A549 (cell line): ENCODE measurements at regions not wholly inside any gene's neighbourhood (a gene's known extent, or its start where the extent isn't known, plus 50 kb on each side); places are given as distances from the start of the nearest gene placed in this dataset.

Experiments used
- ATAC-seq, 2 experiments: fragments of 200-7000 bp in 1 of 2; fragments of >200 bp in 1 of 2; cut with Nextera tagmentation in 1 of 2; cut with Tn5 transposase in 1 of 2; 3 replicates each; pipeline versions ENCODE4 v1.8.0 to v1.9.1; 2018 to 2020; ENCODE audit warnings: mild to moderate bottlenecking in 1 of 2, moderate library complexity in 1 of 2
- CTCF ChIA-PET: fragments of 300-600 bp; sonication (Branson Sonifier 250); formaldehyde crosslinking; extraction: SDS; loops from one replicate; lab custom pipeline; 2021; ENCODE audit warnings: antibody characterized with exemption, inconsistent platforms; lab: Yijun Ruan, JAX
- POLR2A ChIA-PET: fragments of 350-600 bp; formaldehyde crosslinking; extraction: SDS; loops from one replicate; lab custom pipeline; 2021; ENCODE audit warnings: antibody characterized with exemption, inconsistent platforms; lab: Yijun Ruan, JAX
- DNase-seq, 2 experiments: peaks; one replicate each; pipeline versions ENCODE4 v3.0.0 to v3.0.0-alpha.2; 2011 to 2016; ENCODE audit warnings: low read depth in 1 of 2, low spot score in 1 of 2
- FAIRE-seq: peaks from 2 replicates; lab custom pipeline; 2011; peaks lifted over from hg19 to GRCh38; lab: Jason Lieb, UNC
- H3K27ac ChIP-seq, 2 experiments: fragments of >200 bp; sonication (Bioruptor Twin); formaldehyde crosslinking; 3 replicates each; pipeline ENCODE4 v1.5.1; 2016 to 2017
- H3K4me1 ChIP-seq: fragments of >200 bp; sonication (Bioruptor Twin); formaldehyde crosslinking; 3 replicates; pipeline ENCODE4 v1.6.1; 2016
- H3K4me2 ChIP-seq: fragments of >200 bp; sonication (Bioruptor Twin); formaldehyde crosslinking; 3 replicates; pipeline ENCODE4 v1.6.1; 2016
- H3K4me3 ChIP-seq: fragments of >200 bp; sonication (Bioruptor Twin); formaldehyde crosslinking; 3 replicates; pipeline ENCODE4 v1.5.1; 2016
- H3K9me3 ChIP-seq: fragments of >200 bp; sonication (Bioruptor Twin); formaldehyde crosslinking; 3 replicates; pipeline ENCODE4 v1.6.1; 2016
- BHLHE40 ChIP-seq: IDR thresholded peaks from 2 replicates; pipeline ENCODE4 v1.6.1; 2012; ENCODE audit warnings: low read depth, low read length, inconsistent platforms
- CEBPB ChIP-seq, 2 experiments: fragments of >200 bp in 1 of 2; sonication (Bioruptor Twin) in 1 of 2; formaldehyde crosslinking in 1 of 2; IDR thresholded peaks; 2 replicates each; pipeline ENCODE4 v1.6.1; 2012 to 2016
- CHD2 ChIP-seq: fragments of 150-350 bp; IDR thresholded peaks from 2 replicates; pipeline ENCODE4 v1.6.1; 2014; ENCODE audit warnings: low read length; ENCODE audit not compliant: partially characterized antibody
- CHD4 ChIP-seq: fragments of 200-600 bp; sonication (generic); IDR thresholded peaks from 2 replicates; pipeline ENCODE4 v1.6.1; 2016; ENCODE audit warnings: antibody characterized with exemption, mild to moderate bottlenecking, borderline replicate concordance
- EHF ChIP-seq: fragments of 250-450 bp; sonication (Bioruptor Pico); IDR thresholded peaks from 2 replicates; pipeline ENCODE4 v1.5.0; 2020; ENCODE audit warnings: mild to moderate bottlenecking
- FOSB ChIP-seq: fragments of 250-450 bp; sonication (Bioruptor Pico); IDR thresholded peaks from 2 replicates; pipeline ENCODE4 v1.5.0; 2020; ENCODE audit warnings: mild to moderate bottlenecking, moderate library complexity
- FOSL2 ChIP-seq, 2 experiments: fragments of 450-650 bp in 1 of 2; fragments of >200 bp in 1 of 2; sonication (Bioruptor Twin) in 1 of 2; formaldehyde crosslinking; IDR thresholded peaks; 2 replicates each; pipeline versions ENCODE4 v1.5.0 to v1.6.1; 2016 to 2020; ENCODE audit warnings: mild to moderate bottlenecking in 1 of 2, moderate library complexity in 1 of 2
- FOXS1 ChIP-seq: fragments of 250-450 bp; sonication (Bioruptor Pico); IDR thresholded peaks from 2 replicates; pipeline ENCODE4 v1.5.0; 2020; ENCODE audit warnings: mild to moderate bottlenecking, moderate library complexity
- HDAC2 ChIP-seq: fragments of 200-600 bp; sonication (generic); IDR thresholded peaks from 2 replicates; pipeline ENCODE4 v1.6.1; 2016
- HOXA7 ChIP-seq: fragments of 250-450 bp; sonication (Bioruptor Pico); IDR thresholded peaks from 2 replicates; pipeline ENCODE4 v1.5.0; 2020; ENCODE audit warnings: mild to moderate bottlenecking, moderate library complexity
- HOXB5 ChIP-seq: fragments of 250-450 bp; sonication (Bioruptor Pico); IDR thresholded peaks from 2 replicates; pipeline ENCODE4 v1.5.0; 2020; ENCODE audit warnings: mild to moderate bottlenecking, moderate library complexity
- JUN ChIP-seq, 2 experiments: fragments of >200 bp; sonication (Bioruptor Twin); formaldehyde crosslinking; IDR thresholded peaks; 2 replicates in 1 of 2; 3 replicates in 1 of 2; pipeline ENCODE4 v1.6.1; 2016 to 2017
- JUNB ChIP-seq: fragments of >200 bp; sonication (Bioruptor Twin); formaldehyde crosslinking; IDR thresholded peaks from 2 replicates; pipeline ENCODE4 v1.6.1; 2016
- KDM5A ChIP-seq: fragments of 200-600 bp; sonication (generic); IDR thresholded peaks from 2 replicates; pipeline ENCODE4 v1.6.1; 2016; ENCODE audit warnings: antibody characterized with exemption, mild to moderate bottlenecking
- MAZ ChIP-seq: fragments of 150-350 bp; IDR thresholded peaks from 2 replicates; pipeline ENCODE4 v1.6.1; 2014; ENCODE audit warnings: antibody characterized with exemption, low read depth, low read length, borderline replicate concordance
- MYC ChIP-seq: IDR thresholded peaks from 2 replicates; pipeline ENCODE4 v1.6.1; 2012; ENCODE audit warnings: mild to moderate bottlenecking, inconsistent platforms, low read length, improper control_type of control experiment, borderline replicate concordance
- NFE2L2 ChIP-seq: fragments of 150-350 bp; conservative IDR thresholded peaks from 2 replicates; pipeline ENCODE4 v1.6.1; 2014; ENCODE audit warnings: low read length
- PHF8 ChIP-seq: fragments of 200-600 bp; sonication (generic); IDR thresholded peaks from 2 replicates; pipeline ENCODE4 v1.6.1; 2016; ENCODE audit warnings: low read depth, mild to moderate bottlenecking, antibody characterized with exemption, moderate library complexity, borderline replicate concordance
- RARB ChIP-seq: fragments of 250-450 bp; sonication (Bioruptor Pico); IDR thresholded peaks from 2 replicates; pipeline ENCODE4 v1.8.0; 2021; ENCODE audit warnings: mild to moderate bottlenecking, moderate library complexity
- RCOR1 ChIP-seq: fragments of 150-350 bp; IDR thresholded peaks from 2 replicates; pipeline ENCODE4 v1.6.1; 2014; ENCODE audit warnings: antibody characterized with exemption, low read length, low read depth
- RNF2 ChIP-seq: fragments of 200-600 bp; sonication (generic); IDR thresholded peaks from 2 replicates; pipeline ENCODE4 v1.6.1; 2016; ENCODE audit warnings: low read depth, mild to moderate bottlenecking, antibody characterized with exemption, moderate library complexity, borderline replicate concordance
- SMC3 ChIP-seq: fragments of >200 bp; sonication (Bioruptor Twin); formaldehyde crosslinking; IDR thresholded peaks from 3 replicates; pipeline ENCODE4 v1.6.1; 2018; ENCODE audit warnings: inconsistent platforms
- ZFP36 ChIP-seq: fragments of 450-650 bp; IDR thresholded peaks from 2 replicates; pipeline ENCODE4 v1.6.1; 2014; ENCODE audit warnings: borderline replicate concordance; ENCODE audit not compliant: partially characterized antibody
- WGBS: methylation state at CpG from one replicate; pipeline ENCODE4 v1.1.6; 2017; ENCODE audit errors: missing lambda C conversion rate; 5-methylcytosine and 5-hydroxymethylcytosine counted together
- TF ChIP-seq, protein P1 (sequence below): IDR thresholded peaks from 2 replicates; pipeline ENCODE4 v1.6.1; 2012
- TF ChIP-seq, protein P2 (sequence below): fragments of 450-650 bp; IDR thresholded peaks from 2 replicates; pipeline ENCODE4 v1.6.1; 2014; ENCODE audit warnings: antibody characterized with exemption
- TF ChIP-seq, protein P3 (sequence below): fragments of 200-600 bp; sonication (generic); IDR thresholded peaks from 2 replicates; pipeline ENCODE4 v1.6.1; 2016; ENCODE audit warnings: antibody characterized with exemption, mild to moderate bottlenecking, moderate library complexity
- TF ChIP-seq, protein P4 (sequence below): fragments of 250-450 bp; sonication (Bioruptor Pico); IDR thresholded peaks from 2 replicates; pipeline ENCODE4 v1.5.0; 2021; ENCODE audit warnings: mild to moderate bottlenecking, moderate library complexity, borderline replicate concordance
- TF ChIP-seq, protein P5 (sequence below): fragments of 250-450 bp; sonication (Bioruptor Pico); IDR thresholded peaks from 2 replicates; pipeline ENCODE4 v1.5.0; 2020; ENCODE audit warnings: low read depth, mild to moderate bottlenecking, moderate library complexity

DNA sequence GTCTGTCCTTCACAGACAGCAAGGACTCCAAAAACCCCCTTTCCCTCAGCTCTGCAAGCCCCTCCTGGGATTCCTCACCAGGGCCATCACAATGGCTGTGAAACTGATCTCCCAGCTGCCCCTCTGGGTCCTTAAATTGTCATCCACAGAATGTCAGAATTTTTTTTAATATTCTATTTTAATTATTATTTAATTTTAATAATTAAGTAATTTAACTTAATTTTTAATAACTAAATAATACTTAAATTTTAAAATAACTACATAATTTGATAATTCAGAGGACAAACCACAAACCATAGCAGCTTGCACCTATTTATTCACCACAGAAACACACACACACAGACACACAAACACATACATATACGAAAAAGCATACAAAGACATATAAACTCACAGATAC, 565.8 kb upstream of the COBL start:
- no peak overlapping the region for H3K4me2 ChIP-seq
- TF ChIP-seq ZFP36 (no peak), FOSB (CRISPR knock-in tag) (no peak), HDAC2 (no peak), NFE2L2 (no peak), MAZ (no peak), CHD2 (no peak), EHF (CRISPR knock-in tag) (no peak), MYC (no peak)
- TF ChIP-seq, protein P1, sequence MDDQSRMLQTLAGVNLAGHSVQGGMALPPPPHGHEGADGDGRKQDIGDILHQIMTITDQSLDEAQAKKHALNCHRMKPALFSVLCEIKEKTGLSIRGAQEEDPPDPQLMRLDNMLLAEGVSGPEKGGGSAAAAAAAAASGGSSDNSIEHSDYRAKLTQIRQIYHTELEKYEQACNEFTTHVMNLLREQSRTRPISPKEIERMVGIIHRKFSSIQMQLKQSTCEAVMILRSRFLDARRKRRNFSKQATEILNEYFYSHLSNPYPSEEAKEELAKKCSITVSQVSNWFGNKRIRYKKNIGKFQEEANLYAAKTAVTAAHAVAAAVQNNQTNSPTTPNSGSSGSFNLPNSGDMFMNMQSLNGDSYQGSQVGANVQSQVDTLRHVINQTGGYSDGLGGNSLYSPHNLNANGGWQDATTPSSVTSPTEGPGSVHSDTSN, result no peak
- TF ChIP-seq, protein P2, sequence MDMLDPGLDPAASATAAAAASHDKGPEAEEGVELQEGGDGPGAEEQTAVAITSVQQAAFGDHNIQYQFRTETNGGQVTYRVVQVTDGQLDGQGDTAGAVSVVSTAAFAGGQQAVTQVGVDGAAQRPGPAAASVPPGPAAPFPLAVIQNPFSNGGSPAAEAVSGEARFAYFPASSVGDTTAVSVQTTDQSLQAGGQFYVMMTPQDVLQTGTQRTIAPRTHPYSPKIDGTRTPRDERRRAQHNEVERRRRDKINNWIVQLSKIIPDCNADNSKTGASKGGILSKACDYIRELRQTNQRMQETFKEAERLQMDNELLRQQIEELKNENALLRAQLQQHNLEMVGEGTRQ, result no peak
- 0% methylated on average over 1 of the region's 1 CpG for WGBS

DNA sequence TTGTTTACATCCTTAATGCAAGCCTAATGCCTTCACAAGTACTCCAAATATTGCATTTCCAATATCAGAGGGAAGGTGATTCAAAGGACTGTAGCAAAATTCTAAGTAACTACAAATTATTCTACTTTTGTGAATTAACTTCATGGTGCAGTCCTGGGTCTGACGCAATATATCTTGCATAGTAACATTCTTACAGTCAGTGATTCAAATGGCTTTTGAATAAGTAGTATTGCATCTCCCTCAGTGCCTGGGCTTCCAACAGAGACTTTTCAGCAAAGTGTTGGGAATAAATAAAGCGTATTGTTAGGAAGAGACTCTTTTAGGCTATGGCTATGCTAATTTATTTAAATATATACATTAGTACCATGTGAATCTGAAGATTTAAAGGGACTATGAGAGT, 564.7 kb upstream of the COBL start:
- POLR2A ChIA-PET, result no interaction called here
- H3K9me3 ChIP-seq, result no peaks in the 10 kb centered on the region
- no peak overlapping the region for H3K27ac ChIP-seq
- no peak overlapping the region for H3K4me2 ChIP-seq
- ATAC-seq (no peak), DNase-seq (no peak), FAIRE-seq (no peak)
- CTCF ChIA-PET, result interaction anchor here (0.9 to 1.1 kb wide), 2 partner anchors 16 to 22 kb away, joined by 3 read pairs; no protein-coding TSS in a partner anchor
- TF ChIP-seq PHF8, result no peak
- TF ChIP-seq RARB, result no peak
- no peak for TF ChIP-seq JUN (IDR thresholded peaks at IDR 0.05)
- TF ChIP-seq, protein P3, sequence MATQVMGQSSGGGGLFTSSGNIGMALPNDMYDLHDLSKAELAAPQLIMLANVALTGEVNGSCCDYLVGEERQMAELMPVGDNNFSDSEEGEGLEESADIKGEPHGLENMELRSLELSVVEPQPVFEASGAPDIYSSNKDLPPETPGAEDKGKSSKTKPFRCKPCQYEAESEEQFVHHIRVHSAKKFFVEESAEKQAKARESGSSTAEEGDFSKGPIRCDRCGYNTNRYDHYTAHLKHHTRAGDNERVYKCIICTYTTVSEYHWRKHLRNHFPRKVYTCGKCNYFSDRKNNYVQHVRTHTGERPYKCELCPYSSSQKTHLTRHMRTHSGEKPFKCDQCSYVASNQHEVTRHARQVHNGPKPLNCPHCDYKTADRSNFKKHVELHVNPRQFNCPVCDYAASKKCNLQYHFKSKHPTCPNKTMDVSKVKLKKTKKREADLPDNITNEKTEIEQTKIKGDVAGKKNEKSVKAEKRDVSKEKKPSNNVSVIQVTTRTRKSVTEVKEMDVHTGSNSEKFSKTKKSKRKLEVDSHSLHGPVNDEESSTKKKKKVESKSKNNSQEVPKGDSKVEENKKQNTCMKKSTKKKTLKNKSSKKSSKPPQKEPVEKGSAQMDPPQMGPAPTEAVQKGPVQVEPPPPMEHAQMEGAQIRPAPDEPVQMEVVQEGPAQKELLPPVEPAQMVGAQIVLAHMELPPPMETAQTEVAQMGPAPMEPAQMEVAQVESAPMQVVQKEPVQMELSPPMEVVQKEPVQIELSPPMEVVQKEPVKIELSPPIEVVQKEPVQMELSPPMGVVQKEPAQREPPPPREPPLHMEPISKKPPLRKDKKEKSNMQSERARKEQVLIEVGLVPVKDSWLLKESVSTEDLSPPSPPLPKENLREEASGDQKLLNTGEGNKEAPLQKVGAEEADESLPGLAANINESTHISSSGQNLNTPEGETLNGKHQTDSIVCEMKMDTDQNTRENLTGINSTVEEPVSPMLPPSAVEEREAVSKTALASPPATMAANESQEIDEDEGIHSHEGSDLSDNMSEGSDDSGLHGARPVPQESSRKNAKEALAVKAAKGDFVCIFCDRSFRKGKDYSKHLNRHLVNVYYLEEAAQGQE, result no peak
- no peak for TF ChIP-seq FOXS1
- no peak for TF ChIP-seq RCOR1
- TF ChIP-seq RNF2, result no peak
- TF ChIP-seq, protein P4, sequence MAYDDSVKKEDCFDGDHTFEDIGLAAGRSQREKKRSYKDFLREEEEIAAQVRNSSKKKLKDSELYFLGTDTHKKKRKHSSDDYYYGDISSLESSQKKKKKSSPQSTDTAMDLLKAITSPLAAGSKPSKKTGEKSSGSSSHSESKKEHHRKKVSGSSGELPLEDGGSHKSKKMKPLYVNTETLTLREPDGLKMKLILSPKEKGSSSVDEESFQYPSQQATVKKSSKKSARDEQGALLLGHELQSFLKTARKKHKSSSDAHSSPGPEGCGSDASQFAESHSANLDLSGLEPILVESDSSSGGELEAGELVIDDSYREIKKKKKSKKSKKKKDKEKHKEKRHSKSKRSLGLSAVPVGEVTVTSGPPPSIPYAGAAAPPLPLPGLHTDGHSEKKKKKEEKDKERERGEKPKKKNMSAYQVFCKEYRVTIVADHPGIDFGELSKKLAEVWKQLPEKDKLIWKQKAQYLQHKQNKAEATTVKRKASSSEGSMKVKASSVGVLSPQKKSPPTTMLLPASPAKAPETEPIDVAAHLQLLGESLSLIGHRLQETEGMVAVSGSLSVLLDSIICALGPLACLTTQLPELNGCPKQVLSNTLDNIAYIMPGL (CRISPR knock-in tag), result no peak
- no peak for TF ChIP-seq JUNB
- no peak for TF ChIP-seq CEBPB (IDR thresholded peaks at IDR 0.05)
- TF ChIP-seq SMC3, result no peak
- TF ChIP-seq FOSL2 (IDR thresholded peaks at IDR 0.05), result no peak
- no peak for TF ChIP-seq FOSL2 (CRISPR knock-in tag; IDR thresholded peaks at IDR 0.05)
- no peak for TF ChIP-seq HOXA7 (CRISPR knock-in tag)
- TF ChIP-seq, protein P5, sequence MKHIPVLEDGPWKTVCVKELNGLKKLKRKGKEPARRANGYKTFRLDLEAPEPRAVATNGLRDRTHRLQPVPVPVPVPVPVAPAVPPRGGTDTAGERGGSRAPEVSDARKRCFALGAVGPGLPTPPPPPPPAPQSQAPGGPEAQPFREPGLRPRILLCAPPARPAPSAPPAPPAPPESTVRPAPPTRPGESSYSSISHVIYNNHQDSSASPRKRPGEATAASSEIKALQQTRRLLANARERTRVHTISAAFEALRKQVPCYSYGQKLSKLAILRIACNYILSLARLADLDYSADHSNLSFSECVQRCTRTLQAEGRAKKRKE (CRISPR knock-in tag), result no peak
- no peak for TF ChIP-seq EHF (CRISPR knock-in tag)
- no peak for TF ChIP-seq CHD4
- TF ChIP-seq, protein P1, result no peak
- no peak for TF ChIP-seq HOXB5 (CRISPR knock-in tag)
- no peak for TF ChIP-seq KDM5A
- TF ChIP-seq BHLHE40, result no peak
- WGBS, result 20% methylated on average over 2 of the region's 2 CpGs
- H3K4me3 ChIP-seq, result no peak overlapping the region
- no peaks in the 10 kb centered on the region for H3K4me1 ChIP-seq

More for the DNA sequence above, 565.8 kb upstream of the COBL start:
- FAIRE-seq (no peak), DNase-seq (no peak), ATAC-seq (no peak)
- Histone ChIP-seq H3K9me3 (no peaks in the 10 kb centered on the region), H3K4me3 (no peak overlapping the region), H3K4me1 (no peaks in the 10 kb centered on the region), H3K27ac (no peak overlapping the region)
- POLR2A ChIA-PET, result no interaction called here
- CTCF ChIA-PET, result interaction anchor here (1.1 kb wide), 1 partner anchor 23 kb away, joined by 3 read pairs; no protein-coding TSS in a partner anchor
